Right hindlimb (tissue), 1 donor: ENCODE measurements at regions not wholly inside any gene's neighbourhood (a gene's known extent, or its start where the extent isn't known, plus 50 kb on each side); places are given as distances from the start of the nearest gene placed in this dataset.
"Not testable (repeated sequence)": the region's sequence is repeated elsewhere in the genome, so short reads cannot be mapped to it uniquely, and the experiment has no call there.

ENCODE experiments used
- DNase-seq: peaks from one replicate; pipeline ENCODE4 v3.0.0-alpha.2; 2018

- peak; percentile 29 for DNase-seq
Observed at GRCh38 chr20:24840121-24840713, 108.9 kb upstream of the CST7 start.

- DNase-seq, result no peak
Observed at GRCh38 chr20:24842274-24842917, 106.7 kb upstream of the CST7 start.

GRCh38 chr20:24842918-24843715, 106.0 kb upstream of the CST7 start:
- DNase-seq, result no peak

GRCh38 chr20:24850176-24850575, 98.9 kb upstream of the CST7 start:
- DNase-seq, result no peak

GRCh38 chr20:24851346-24852019, 97.6 kb upstream of the CST7 start:
- no peak for DNase-seq

- no peak for DNase-seq
Observed at GRCh38 chr20:24853916-24854315, 95.2 kb upstream of the CST7 start.

GRCh38 chr20:24855848-24856247, 93.2 kb upstream of the CST7 start:
- no peak for DNase-seq

- DNase-seq, result not testable (repeated sequence)
Observed at GRCh38 chr20:24858500-24858899, 90.6 kb upstream of the CST7 start.

GRCh38 chr20:24859539-24859938, 89.5 kb upstream of the CST7 start:
- no peak for DNase-seq

GRCh38 chr20:24862186-24862585, 86.9 kb upstream of the CST7 start:
- no peak for DNase-seq

GRCh38 chr20:24862606-24863005, 86.5 kb upstream of the CST7 start:
- DNase-seq, result no peak

- DNase-seq, result no peak
Observed at GRCh38 chr20:24863356-24863755, 85.7 kb upstream of the CST7 start.

GRCh38 chr20:24866008-24866407, 83.1 kb upstream of the CST7 start:
- no peak for DNase-seq

- no peak for DNase-seq
Observed at GRCh38 chr20:24866742-24867141, 82.3 kb upstream of the CST7 start.

- no peak for DNase-seq
Observed at GRCh38 chr20:24867556-24867955, 81.5 kb upstream of the CST7 start.

- no peak for DNase-seq
Observed at GRCh38 chr20:24868396-24868927, 80.6 kb upstream of the CST7 start.

GRCh38 chr20:24868959-24869358, 80.1 kb upstream of the CST7 start:
- no peak for DNase-seq

GRCh38 chr20:24870057-24870456, 79.0 kb upstream of the CST7 start:
- no peak for DNase-seq

GRCh38 chr20:24870881-24871280, 78.2 kb upstream of the CST7 start:
- no peak for DNase-seq

GRCh38 chr20:24871480-24872213, 77.4 kb upstream of the CST7 start:
- DNase-seq, result no peak

GRCh38 chr20:24872291-24873024, 76.6 kb upstream of the CST7 start:
- DNase-seq, result no peak
